ENCODE measurements at regions not wholly inside any gene's neighbourhood (a gene's known extent, or its start where the extent isn't known, plus 50 kb on each side); places are given as distances from the start of the nearest gene placed in this dataset.

- no peaks in the 10 kb centered on the region for H3K27me3 ChIP-seq
- intact Hi-C loops (cut with DNase I) = no loop called here
- DNase-seq (no peak), ATAC-seq (no peak)
- no peak overlapping the region for H3K27ac ChIP-seq
- H3K9me3 ChIP-seq = no peaks in the 10 kb centered on the region
- no peaks in the 10 kb centered on the region for H3K4me1 ChIP-seq
- H3K4me3 ChIP-seq = no peak overlapping the region
- H3K36me3 ChIP-seq (replicated peaks in 1 of 2; ENCODE audit: insufficient read depth in 1 of 2, low read depth in 2 of 2) = no peaks in the 10 kb centered on the region
- no peak for TF ChIP-seq CTCF (IDR thresholded peaks at IDR 0.05)
These were observed 1160.9 kb upstream of the PCDH7 start for GRCh38 chr4:29559286-29559685.

GRCh38 chr4:29560452-29560851, 1159.7 kb upstream of the PCDH7 start:
- WGBS, 2 donors = 53 to 68% methylated on average over 1 of the region's 1 CpG
- Histone ChIP-seq H3K36me3 (replicated peaks in 1 of 2; ENCODE audit: insufficient read depth in 1 of 2, low read depth in 2 of 2) (no peaks in the 10 kb centered on the region), H3K4me3 (no peak overlapping the region), H3K9me3 (no peaks in the 10 kb centered on the region), H3K27ac (no peak overlapping the region), H3K4me1 (no peaks in the 10 kb centered on the region), H3K27me3 (no peaks in the 10 kb centered on the region)
- no peak for TF ChIP-seq POLR2A (IDR thresholded peaks at IDR 0.05)
- TF ChIP-seq CTCF (IDR thresholded peaks at IDR 0.05) = no peak
- DNase-seq (no peak), ATAC-seq (no peak)
- intact Hi-C loops (cut with DNase I) = no loop called here

- DNase-seq (no peak), ATAC-seq (no peak)
- no peaks in the 10 kb centered on the region for H3K36me3 ChIP-seq (replicated peaks in 1 of 2; ENCODE audit: insufficient read depth in 1 of 2, low read depth in 2 of 2)
- H3K27me3 ChIP-seq = no peaks in the 10 kb centered on the region
- no peak for TF ChIP-seq CTCF (IDR thresholded peaks at IDR 0.05)
- TF ChIP-seq POLR2A (IDR thresholded peaks at IDR 0.05) = no peak
- H3K4me3 ChIP-seq = no peak overlapping the region
- no peak overlapping the region for H3K27ac ChIP-seq
- 49 to 55% methylated on average over 2 of the region's 2 CpGs for WGBS, 2 donors
- intact Hi-C loops (cut with DNase I) = no loop called here
- no peaks in the 10 kb centered on the region for H3K9me3 ChIP-seq
- no peaks in the 10 kb centered on the region for H3K4me1 ChIP-seq
These were observed 1154.9 kb upstream of the PCDH7 start for GRCh38 chr4:29565256-29565655.

- Histone ChIP-seq H3K27ac (no peak overlapping the region), H3K36me3 (replicated peaks in 1 of 2; ENCODE audit: insufficient read depth in 1 of 2, low read depth in 2 of 2) (no peaks in the 10 kb centered on the region), H3K4me1 (no peaks in the 10 kb centered on the region), H3K4me3 (no peak overlapping the region), H3K27me3 (no peaks in the 10 kb centered on the region), H3K9me3 (no peaks in the 10 kb centered on the region)
- ATAC-seq (no peak), DNase-seq (no peak)
- WGBS, 2 donors = 83 to 89% methylated on average over 1 of the region's 1 CpG
- intact Hi-C loops (cut with DNase I) = no loop called here
- no peak for TF ChIP-seq CTCF (IDR thresholded peaks at IDR 0.05)
- no peak for TF ChIP-seq POLR2A (IDR thresholded peaks at IDR 0.05)
These were observed 1153.8 kb upstream of the PCDH7 start for GRCh38 chr4:29566371-29566770.

- no peaks in the 10 kb centered on the region for H3K4me1 ChIP-seq
- ATAC-seq = no peak
- H3K27ac ChIP-seq = no peak overlapping the region
- no peak for TF ChIP-seq CTCF (IDR thresholded peaks at IDR 0.05)
- TF ChIP-seq POLR2A (IDR thresholded peaks at IDR 0.05) = no peak
- no peaks in the 10 kb centered on the region for H3K36me3 ChIP-seq (replicated peaks in 1 of 2; ENCODE audit: insufficient read depth in 1 of 2, low read depth in 2 of 2)
- 62 to 76% methylated on average over 3 of the region's 3 CpGs for WGBS, 2 donors
- H3K27me3 ChIP-seq = no peaks in the 10 kb centered on the region
- H3K9me3 ChIP-seq = no peaks in the 10 kb centered on the region
- DNase-seq = no peak
- H3K4me3 ChIP-seq = no peak overlapping the region
- intact Hi-C loops (cut with DNase I) = no loop called here
These were observed 1148.8 kb upstream of the PCDH7 start for GRCh38 chr4:29571322-29571721.

Measured in body of pancreas (tissue), 4 donors.